ENCODE measurements at regions not wholly inside any gene's neighbourhood (a gene's known extent, or its start where the extent isn't known, plus 50 kb on each side); places are given as distances from the start of the nearest gene placed in this dataset.

DNA sequence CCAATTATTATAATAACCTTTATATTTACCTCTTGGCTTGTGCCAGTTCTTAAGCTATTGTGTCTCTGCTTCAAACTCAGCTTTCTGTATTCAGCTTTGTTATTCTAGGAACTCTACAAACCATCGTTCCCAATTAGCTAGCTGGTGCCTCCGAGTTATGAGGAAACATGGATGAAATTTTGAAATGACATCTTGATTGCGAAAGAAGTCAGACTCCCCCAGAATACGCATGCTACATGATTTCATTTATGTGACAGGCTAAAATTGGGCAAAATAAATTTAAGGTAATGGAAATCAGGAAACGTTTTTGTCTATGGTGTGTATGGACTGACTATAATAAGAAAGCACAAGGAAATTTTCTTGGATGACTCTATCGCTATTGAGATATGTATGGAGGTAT is 256.8 kb upstream of the NCAM2 start:
- TF ChIP-seq, protein P1, sequence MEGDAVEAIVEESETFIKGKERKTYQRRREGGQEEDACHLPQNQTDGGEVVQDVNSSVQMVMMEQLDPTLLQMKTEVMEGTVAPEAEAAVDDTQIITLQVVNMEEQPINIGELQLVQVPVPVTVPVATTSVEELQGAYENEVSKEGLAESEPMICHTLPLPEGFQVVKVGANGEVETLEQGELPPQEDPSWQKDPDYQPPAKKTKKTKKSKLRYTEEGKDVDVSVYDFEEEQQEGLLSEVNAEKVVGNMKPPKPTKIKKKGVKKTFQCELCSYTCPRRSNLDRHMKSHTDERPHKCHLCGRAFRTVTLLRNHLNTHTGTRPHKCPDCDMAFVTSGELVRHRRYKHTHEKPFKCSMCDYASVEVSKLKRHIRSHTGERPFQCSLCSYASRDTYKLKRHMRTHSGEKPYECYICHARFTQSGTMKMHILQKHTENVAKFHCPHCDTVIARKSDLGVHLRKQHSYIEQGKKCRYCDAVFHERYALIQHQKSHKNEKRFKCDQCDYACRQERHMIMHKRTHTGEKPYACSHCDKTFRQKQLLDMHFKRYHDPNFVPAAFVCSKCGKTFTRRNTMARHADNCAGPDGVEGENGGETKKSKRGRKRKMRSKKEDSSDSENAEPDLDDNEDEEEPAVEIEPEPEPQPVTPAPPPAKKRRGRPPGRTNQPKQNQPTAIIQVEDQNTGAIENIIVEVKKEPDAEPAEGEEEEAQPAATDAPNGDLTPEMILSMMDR (IDR thresholded peaks at IDR 0.05) = no peak
- no peak for TF ChIP-seq POLR2AphosphoS5 (IDR thresholded peaks at IDR 0.05)
